ENCODE measurements at regions not wholly inside any gene's neighbourhood (a gene's known extent, or its start where the extent isn't known, plus 50 kb on each side); places are given as distances from the start of the nearest gene placed in this dataset.
"Not testable (repeated sequence)": the region's sequence is repeated elsewhere in the genome, so short reads cannot be mapped to it uniquely, and the experiment has no call there.

DNA sequence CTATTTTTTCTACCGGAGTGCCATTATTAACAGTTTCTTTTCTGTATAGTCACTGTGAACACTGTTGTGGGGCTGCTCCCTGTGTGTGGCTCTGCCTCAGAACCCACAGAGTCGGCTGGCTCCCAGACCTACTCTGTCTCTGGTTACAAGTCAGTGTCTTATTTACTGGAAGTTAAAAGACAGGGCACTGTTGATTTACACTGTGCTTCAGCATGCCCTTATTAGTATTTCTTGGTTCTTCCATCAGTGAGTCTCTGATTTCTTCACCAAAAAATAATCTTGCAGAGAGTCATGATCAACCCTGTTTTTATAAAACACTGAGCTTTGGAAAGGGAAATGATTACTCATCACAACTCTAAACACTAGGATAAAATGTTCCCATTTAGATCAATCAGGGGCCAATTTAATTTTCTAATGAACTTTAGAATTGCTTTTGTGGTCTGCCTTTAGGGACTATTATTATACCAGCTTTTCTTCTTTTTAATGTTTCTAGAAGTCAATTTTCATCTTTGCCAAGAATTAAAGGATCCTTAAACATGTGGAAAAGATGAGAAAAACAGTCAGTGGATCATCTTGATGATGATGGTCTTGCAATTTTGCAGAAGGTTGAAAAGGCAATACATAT lies 92.6 kb downstream of the UTRN start:
- ChIA-PET CTCF (no interaction called here), POLR2A (no interaction called here)
- DNase-seq (ENCODE audit: extremely low spot score) = no peak
- TF ChIP-seq ELF4 (IDR thresholded peaks at IDR 0.05) = no peak
- TF ChIP-seq TARDBP (IDR thresholded peaks at IDR 0.05) = no peak
- no peak for TF ChIP-seq SP1 (IDR thresholded peaks at IDR 0.05)
- TF ChIP-seq FOXA1 (IDR thresholded peaks at IDR 0.05) = no peak

DNA sequence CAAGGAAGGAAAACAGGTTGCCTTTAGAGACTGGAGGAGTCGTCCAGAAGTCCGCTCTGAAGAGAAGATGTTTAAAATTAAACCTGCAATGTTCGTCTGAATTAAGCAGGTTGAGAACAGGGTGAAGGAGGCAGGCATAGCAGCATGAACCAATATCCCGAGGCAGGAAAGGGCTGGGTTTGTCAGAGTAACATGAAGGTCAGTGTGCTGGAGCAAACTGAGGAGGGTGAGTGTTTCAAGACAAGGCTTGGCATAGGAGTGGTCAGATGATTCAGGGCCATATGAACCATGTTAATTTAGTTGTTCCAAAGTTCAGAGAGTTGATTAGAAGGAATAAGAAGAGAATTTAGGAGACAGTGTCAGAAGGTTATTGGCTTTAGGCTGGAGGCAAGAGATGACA lies 93.3 kb downstream of the UTRN start:
- ChIA-PET POLR2A (no interaction called here), CTCF (no interaction called here)
- no peak for TF ChIP-seq SP1 (IDR thresholded peaks at IDR 0.05)
- no peak for TF ChIP-seq TARDBP (IDR thresholded peaks at IDR 0.05)
- TF ChIP-seq LEF1 (IDR thresholded peaks at IDR 0.05; ENCODE audit: borderline replicate concordance) = no peak
- no peak for TF ChIP-seq ARNT (IDR thresholded peaks at IDR 0.05)
- TF ChIP-seq ELF4 (IDR thresholded peaks at IDR 0.05) = no peak
- no peak for TF ChIP-seq SUZ12 (IDR thresholded peaks at IDR 0.05)
- TF ChIP-seq, protein P1, sequence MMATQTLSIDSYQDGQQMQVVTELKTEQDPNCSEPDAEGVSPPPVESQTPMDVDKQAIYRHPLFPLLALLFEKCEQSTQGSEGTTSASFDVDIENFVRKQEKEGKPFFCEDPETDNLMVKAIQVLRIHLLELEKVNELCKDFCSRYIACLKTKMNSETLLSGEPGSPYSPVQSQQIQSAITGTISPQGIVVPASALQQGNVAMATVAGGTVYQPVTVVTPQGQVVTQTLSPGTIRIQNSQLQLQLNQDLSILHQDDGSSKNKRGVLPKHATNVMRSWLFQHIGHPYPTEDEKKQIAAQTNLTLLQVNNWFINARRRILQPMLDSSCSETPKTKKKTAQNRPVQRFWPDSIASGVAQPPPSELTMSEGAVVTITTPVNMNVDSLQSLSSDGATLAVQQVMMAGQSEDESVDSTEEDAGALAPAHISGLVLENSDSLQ (IDR thresholded peaks at IDR 0.05) = no peak
- TF ChIP-seq NFRKB (IDR thresholded peaks at IDR 0.05) = no peak
- TF ChIP-seq CTBP1 (IDR thresholded peaks at IDR 0.05; ENCODE audit: borderline replicate concordance) = no peak
- no peak for TF ChIP-seq BHLHE40 (IDR thresholded peaks at IDR 0.05; ENCODE audit: borderline replicate concordance)
- no peak for TF ChIP-seq ZNF384 (IDR thresholded peaks at IDR 0.05)
- no peak for TF ChIP-seq FOXM1 (IDR thresholded peaks at IDR 0.05; ENCODE audit: borderline replicate concordance)
- TF ChIP-seq L3MBTL2 (conservative IDR thresholded peaks at IDR 0.05) = no peak
- TF ChIP-seq FOXA1 (IDR thresholded peaks at IDR 0.05) = no peak
- DNase-seq (ENCODE audit: extremely low spot score) = no peak

GRCh38 chr6:144379356-144379755 lies 94.2 kb downstream of the UTRN start:
- DNase-seq (ENCODE audit: extremely low spot score) = no peak
- ChIA-PET POLR2A (no interaction called here), CTCF (no interaction called here)
- TF ChIP-seq BHLHE40 (IDR thresholded peaks at IDR 0.05; ENCODE audit: borderline replicate concordance) (no peak), NFRKB (IDR thresholded peaks at IDR 0.05) (no peak), SUZ12 (IDR thresholded peaks at IDR 0.05) (no peak), SP1 (IDR thresholded peaks at IDR 0.05) (no peak), LEF1 (IDR thresholded peaks at IDR 0.05; ENCODE audit: borderline replicate concordance) (no peak), TARDBP (IDR thresholded peaks at IDR 0.05) (no peak), FOXM1 (IDR thresholded peaks at IDR 0.05; ENCODE audit: borderline replicate concordance) (no peak), L3MBTL2 (conservative IDR thresholded peaks at IDR 0.05) (no peak), FOXK2 (IDR thresholded peaks at IDR 0.05) (no peak), FOXA1 (IDR thresholded peaks at IDR 0.05) (no peak), CTBP1 (IDR thresholded peaks at IDR 0.05; ENCODE audit: borderline replicate concordance) (no peak), ELF4 (IDR thresholded peaks at IDR 0.05) (no peak), HDGF (IDR thresholded peaks at IDR 0.05; ENCODE audit: borderline replicate concordance) (no peak), ARNT (IDR thresholded peaks at IDR 0.05) (no peak), ZNF384 (IDR thresholded peaks at IDR 0.05) (no peak)
- TF ChIP-seq, protein P1 (IDR thresholded peaks at IDR 0.05) = no peak

DNA sequence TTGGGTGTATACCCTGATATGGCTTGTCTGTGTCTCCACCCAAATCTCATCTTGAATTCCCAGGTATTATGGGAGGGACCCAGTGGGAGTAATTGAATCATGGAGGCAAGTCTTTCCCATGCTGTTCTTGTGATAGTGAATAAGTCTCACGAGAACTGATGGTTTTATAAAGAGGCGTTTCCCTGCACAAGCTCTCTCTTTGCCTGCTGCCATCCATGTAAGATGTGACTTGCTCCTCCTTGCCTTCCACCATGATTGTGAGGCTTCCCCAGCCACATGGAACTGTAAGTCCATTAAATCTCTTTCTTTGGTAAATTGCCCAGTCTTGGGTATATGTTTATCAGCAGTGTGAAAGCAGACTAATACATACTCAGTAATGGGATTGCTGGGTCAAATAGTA lies 96.4 kb downstream of the UTRN start:
- CTCF ChIA-PET, POLR2A ChIA-PET: not testable (repeated sequence)

DNA sequence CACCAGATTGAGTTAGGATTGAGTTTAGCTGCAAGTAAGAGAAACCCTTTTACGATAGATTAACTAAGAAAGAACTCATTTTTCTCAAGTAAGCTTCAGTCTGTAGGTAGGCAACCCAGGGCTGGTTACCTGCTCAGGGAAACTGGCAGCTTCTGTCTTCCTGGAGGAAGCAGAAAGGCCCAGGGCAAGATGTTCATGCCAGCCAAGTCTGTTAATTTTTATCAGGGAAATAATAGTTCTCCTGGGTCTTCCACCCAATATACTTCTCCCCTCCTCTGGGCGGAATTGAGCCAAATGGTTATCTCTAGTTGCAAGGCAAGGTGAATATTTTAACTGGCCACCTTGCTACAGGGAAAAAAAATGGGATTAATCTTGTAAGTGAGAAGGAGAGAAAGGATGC lies 98.2 kb downstream of the UTRN start:
- no peak for DNase-seq (ENCODE audit: extremely low spot score)
- ChIA-PET CTCF (interaction anchor here (0.5 kb wide), 1 partner anchor 159 kb away, joined by 4 read pairs; no protein-coding TSS in a partner anchor), POLR2A (no interaction called here)
- TF ChIP-seq, protein P1 (IDR thresholded peaks at IDR 0.05) = no peak
- no peak for TF ChIP-seq SP1 (IDR thresholded peaks at IDR 0.05)
- no peak for TF ChIP-seq HDGF (IDR thresholded peaks at IDR 0.05; ENCODE audit: borderline replicate concordance)
- no peak for TF ChIP-seq ARNT (IDR thresholded peaks at IDR 0.05)
- TF ChIP-seq ZNF384 (IDR thresholded peaks at IDR 0.05) = no peak
- no peak for TF ChIP-seq CTBP1 (IDR thresholded peaks at IDR 0.05; ENCODE audit: borderline replicate concordance)
- TF ChIP-seq SUZ12 (IDR thresholded peaks at IDR 0.05) = no peak
- TF ChIP-seq ELF4 (IDR thresholded peaks at IDR 0.05) = no peak
- TF ChIP-seq TARDBP (IDR thresholded peaks at IDR 0.05) = no peak
- TF ChIP-seq LEF1 (IDR thresholded peaks at IDR 0.05; ENCODE audit: borderline replicate concordance) = no peak
- no peak for TF ChIP-seq L3MBTL2 (conservative IDR thresholded peaks at IDR 0.05)
- TF ChIP-seq FOXA1 (IDR thresholded peaks at IDR 0.05) = no peak
- TF ChIP-seq FOXK2 (IDR thresholded peaks at IDR 0.05) = no peak
- TF ChIP-seq NFRKB (IDR thresholded peaks at IDR 0.05) = no peak
- TF ChIP-seq BHLHE40 (IDR thresholded peaks at IDR 0.05; ENCODE audit: borderline replicate concordance) = no peak
- TF ChIP-seq FOXM1 (IDR thresholded peaks at IDR 0.05; ENCODE audit: borderline replicate concordance) = no peak

More for the DNA sequence above, 96.4 kb downstream of the UTRN start:
- DNase-seq (ENCODE audit: extremely low spot score) = not testable (repeated sequence)

- ChIA-PET CTCF (no interaction called here), POLR2A (no interaction called here)
- no peak for DNase-seq (ENCODE audit: extremely low spot score)
- TF ChIP-seq L3MBTL2 (conservative IDR thresholded peaks at IDR 0.05) (no peak), FOXK2 (IDR thresholded peaks at IDR 0.05) (no peak), ELF4 (IDR thresholded peaks at IDR 0.05) (no peak), ZNF384 (IDR thresholded peaks at IDR 0.05) (no peak), ARNT (IDR thresholded peaks at IDR 0.05) (no peak), TARDBP (IDR thresholded peaks at IDR 0.05) (no peak), LEF1 (IDR thresholded peaks at IDR 0.05; ENCODE audit: borderline replicate concordance) (no peak), BHLHE40 (IDR thresholded peaks at IDR 0.05; ENCODE audit: borderline replicate concordance) (no peak), NFRKB (IDR thresholded peaks at IDR 0.05) (no peak), CTBP1 (IDR thresholded peaks at IDR 0.05; ENCODE audit: borderline replicate concordance) (no peak), SP1 (IDR thresholded peaks at IDR 0.05) (no peak), SUZ12 (IDR thresholded peaks at IDR 0.05) (no peak), FOXM1 (IDR thresholded peaks at IDR 0.05; ENCODE audit: borderline replicate concordance) (no peak), FOXA1 (IDR thresholded peaks at IDR 0.05) (no peak)
- TF ChIP-seq, protein P1 (IDR thresholded peaks at IDR 0.05) = no peak
These were observed 99.3 kb downstream of the UTRN start for GRCh38 chr6:144384427-144384826.

DNA sequence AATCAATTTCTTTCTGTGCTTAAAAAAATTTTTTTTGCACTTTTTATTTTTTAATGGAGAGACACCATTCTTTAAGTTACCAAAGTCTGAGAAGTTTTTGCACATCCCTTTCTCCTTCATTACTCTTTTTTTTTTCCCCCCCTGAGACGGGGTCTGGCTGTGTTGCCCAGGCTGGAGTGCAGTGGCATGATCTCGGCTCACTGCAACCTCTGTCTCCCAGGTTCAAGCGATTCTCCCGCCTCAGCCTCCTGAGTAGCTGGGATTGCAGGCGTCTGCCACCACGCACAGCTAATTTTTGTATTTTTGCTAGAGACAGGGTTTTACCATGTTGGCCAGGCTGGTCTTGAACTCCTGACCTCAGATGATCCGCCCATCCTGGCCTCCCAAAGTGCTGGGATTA lies 104.3 kb downstream of the UTRN start:
- POLR2A ChIA-PET; DNase-seq (ENCODE audit: extremely low spot score); CTCF ChIA-PET: not testable (repeated sequence)
